Uterus (tissue), 2 donors: ENCODE measurements at regions not wholly inside any gene's neighbourhood (a gene's known extent, or its start where the extent isn't known, plus 50 kb on each side); places are given as distances from the start of the nearest gene placed in this dataset.

ENCODE experiments used
- POLR2A ChIP-seq, 2 donors: fragments of 450-650 bp; IDR thresholded peaks; one replicate each; pipeline ENCODE4 v1.6.1; 2016; ENCODE audit warnings: antibody characterized with exemption in 2 of 2, mild to moderate bottlenecking in 1 of 2, moderate library complexity in 1 of 2
- TF ChIP-seq, protein P1 (sequence below), 4 experiments: fragments of 200-600 bp in 2 of 4; fragments of 450-650 bp in 2 of 4; sonication (generic) in 2 of 4; IDR thresholded peaks; one replicate each; pipeline ENCODE4 v1.5.1; 2016 to 2019; ENCODE audit warnings: antibody characterized with exemption in 4 of 4, mild to moderate bottlenecking in 2 of 4, moderate library complexity in 1 of 4

- TF ChIP-seq, protein P1, sequence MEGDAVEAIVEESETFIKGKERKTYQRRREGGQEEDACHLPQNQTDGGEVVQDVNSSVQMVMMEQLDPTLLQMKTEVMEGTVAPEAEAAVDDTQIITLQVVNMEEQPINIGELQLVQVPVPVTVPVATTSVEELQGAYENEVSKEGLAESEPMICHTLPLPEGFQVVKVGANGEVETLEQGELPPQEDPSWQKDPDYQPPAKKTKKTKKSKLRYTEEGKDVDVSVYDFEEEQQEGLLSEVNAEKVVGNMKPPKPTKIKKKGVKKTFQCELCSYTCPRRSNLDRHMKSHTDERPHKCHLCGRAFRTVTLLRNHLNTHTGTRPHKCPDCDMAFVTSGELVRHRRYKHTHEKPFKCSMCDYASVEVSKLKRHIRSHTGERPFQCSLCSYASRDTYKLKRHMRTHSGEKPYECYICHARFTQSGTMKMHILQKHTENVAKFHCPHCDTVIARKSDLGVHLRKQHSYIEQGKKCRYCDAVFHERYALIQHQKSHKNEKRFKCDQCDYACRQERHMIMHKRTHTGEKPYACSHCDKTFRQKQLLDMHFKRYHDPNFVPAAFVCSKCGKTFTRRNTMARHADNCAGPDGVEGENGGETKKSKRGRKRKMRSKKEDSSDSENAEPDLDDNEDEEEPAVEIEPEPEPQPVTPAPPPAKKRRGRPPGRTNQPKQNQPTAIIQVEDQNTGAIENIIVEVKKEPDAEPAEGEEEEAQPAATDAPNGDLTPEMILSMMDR (IDR thresholded peaks at IDR 0.05), result no peak
- TF ChIP-seq POLR2A (IDR thresholded peaks at IDR 0.05), result no peak
Observed at GRCh38 chr1:168472223-168472622, 71.6 kb downstream of the XCL2 start.
